ENCODE measurements at regions not wholly inside any gene's neighbourhood (a gene's known extent, or its start where the extent isn't known, plus 50 kb on each side); places are given as distances from the start of the nearest gene placed in this dataset.
A peak's percentile ranks its signal among the peaks of the same experiment; 100 is the strongest.

DNA sequence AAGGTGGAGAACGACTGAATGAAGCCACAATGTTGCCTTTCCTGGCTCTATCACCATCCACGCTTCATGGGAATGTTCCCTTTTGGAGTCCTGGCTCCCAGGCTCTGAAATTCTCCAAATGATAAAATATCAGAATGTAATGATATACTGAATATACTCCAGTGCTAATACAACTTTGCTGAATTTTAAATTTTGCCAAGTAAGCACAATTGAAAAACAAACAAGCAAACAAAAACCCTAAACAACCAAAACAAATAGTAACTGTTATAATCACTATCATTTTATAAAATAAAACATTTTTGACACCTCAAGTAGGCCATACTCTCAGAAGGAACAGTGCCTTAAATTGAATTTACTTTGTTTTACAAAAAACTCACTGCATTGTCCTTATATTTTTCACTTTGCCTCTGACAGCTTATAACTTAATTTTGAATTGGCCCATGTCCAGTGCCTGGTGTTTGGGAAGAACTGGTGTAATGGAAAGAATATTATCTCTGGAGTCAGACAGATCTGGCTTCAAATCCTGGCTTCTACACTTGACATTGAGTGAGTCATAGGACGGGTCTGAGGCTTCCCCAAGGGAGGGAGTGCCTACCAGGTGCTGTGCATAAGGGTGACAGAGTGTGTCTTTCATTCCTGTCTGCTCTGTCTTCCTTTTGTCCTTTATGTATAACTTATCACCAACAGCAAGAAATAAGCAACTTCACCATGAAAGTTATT is 698.3 kb downstream of the EPM2A start:
- H3K4me1 ChIP-seq (ENCODE audit: control insufficient read depth, insufficient read depth, low read length, unreplicated experiment): peaks cover 9% of the 10 kb centered on the region
- H3K27ac ChIP-seq (ENCODE audit: low read depth, low read length): no peak overlapping the region
- H3K36me3 ChIP-seq (ENCODE audit: insufficient read depth, low read length): no peaks in the 10 kb centered on the region
- no peaks in the 10 kb centered on the region for H3K27me3 ChIP-seq (ENCODE audit: insufficient read depth, low read length)
- H3K79me2 ChIP-seq (ENCODE audit: control insufficient read depth, insufficient read depth, low read length, unreplicated experiment): no peaks in the 10 kb centered on the region
- no peak overlapping the region for H2AFZ ChIP-seq (ENCODE audit: low read length, unreplicated experiment)
- H3K4me3 ChIP-seq (ENCODE audit: low read depth, low read length): no peak overlapping the region

DNA sequence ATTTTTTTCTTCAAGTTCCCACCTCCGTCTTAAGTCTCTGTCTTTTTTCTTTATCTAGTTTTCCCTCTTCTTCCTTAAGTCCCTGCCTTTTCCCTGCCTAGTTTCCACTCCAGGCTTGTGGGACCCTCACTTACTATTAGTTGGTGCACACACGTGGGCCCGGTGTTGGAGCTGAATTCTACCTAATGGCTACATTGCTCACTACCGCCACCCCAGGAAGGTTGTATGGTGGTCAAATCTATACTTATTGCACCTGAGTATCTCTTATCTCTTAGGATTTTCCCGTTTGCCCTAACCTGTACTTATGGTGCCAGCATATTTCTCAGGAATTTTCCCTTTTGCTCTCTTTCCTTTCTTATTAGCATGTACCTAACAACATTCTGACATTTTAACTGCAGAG is 692.8 kb downstream of the EPM2A start:
- H3K27ac ChIP-seq (ENCODE audit: low read depth, low read length): no peak overlapping the region
- no peaks in the 10 kb centered on the region for H3K27me3 ChIP-seq (ENCODE audit: insufficient read depth, low read length)
- no peak overlapping the region for H3K4me3 ChIP-seq (ENCODE audit: low read depth, low read length)
- no peaks in the 10 kb centered on the region for H3K79me2 ChIP-seq (ENCODE audit: control insufficient read depth, insufficient read depth, low read length, unreplicated experiment)
- H3K4me1 ChIP-seq (ENCODE audit: control insufficient read depth, insufficient read depth, low read length, unreplicated experiment): peaks cover 20% of the 10 kb centered on the region
- H3K36me3 ChIP-seq (ENCODE audit: insufficient read depth, low read length): no peaks in the 10 kb centered on the region
- H2AFZ ChIP-seq (ENCODE audit: low read length, unreplicated experiment): no peak overlapping the region

- Histone ChIP-seq H3K4me3 (ENCODE audit: low read depth, low read length) (no peak overlapping the region), H3K4me1 (ENCODE audit: control insufficient read depth, insufficient read depth, low read length, unreplicated experiment) (peaks cover 20% of the 10 kb centered on the region), H3K27me3 (ENCODE audit: insufficient read depth, low read length) (no peaks in the 10 kb centered on the region), H3K36me3 (ENCODE audit: insufficient read depth, low read length) (no peaks in the 10 kb centered on the region), H2AFZ (ENCODE audit: low read length, unreplicated experiment) (peak overlapping the region; percentile 19), H3K27ac (ENCODE audit: low read depth, low read length) (no peak overlapping the region), H3K79me2 (ENCODE audit: control insufficient read depth, insufficient read depth, low read length, unreplicated experiment) (no peaks in the 10 kb centered on the region)
Observed at GRCh38 chr6:145043926-145044500, 691.3 kb downstream of the EPM2A start.

GRCh38 chr6:145044641-145045246 is 690.6 kb downstream of the EPM2A start:
- H3K4me3 ChIP-seq (ENCODE audit: low read depth, low read length): no peak overlapping the region
- H3K4me1 ChIP-seq (ENCODE audit: control insufficient read depth, insufficient read depth, low read length, unreplicated experiment): peaks cover 20% of the 10 kb centered on the region
- no peaks in the 10 kb centered on the region for H3K36me3 ChIP-seq (ENCODE audit: insufficient read depth, low read length)
- no peak overlapping the region for H3K27ac ChIP-seq (ENCODE audit: low read depth, low read length)
- H3K79me2 ChIP-seq (ENCODE audit: control insufficient read depth, insufficient read depth, low read length, unreplicated experiment): no peaks in the 10 kb centered on the region
- no peaks in the 10 kb centered on the region for H3K27me3 ChIP-seq (ENCODE audit: insufficient read depth, low read length)
- peak overlapping the region; percentile 19 for H2AFZ ChIP-seq (ENCODE audit: low read length, unreplicated experiment)

DNA sequence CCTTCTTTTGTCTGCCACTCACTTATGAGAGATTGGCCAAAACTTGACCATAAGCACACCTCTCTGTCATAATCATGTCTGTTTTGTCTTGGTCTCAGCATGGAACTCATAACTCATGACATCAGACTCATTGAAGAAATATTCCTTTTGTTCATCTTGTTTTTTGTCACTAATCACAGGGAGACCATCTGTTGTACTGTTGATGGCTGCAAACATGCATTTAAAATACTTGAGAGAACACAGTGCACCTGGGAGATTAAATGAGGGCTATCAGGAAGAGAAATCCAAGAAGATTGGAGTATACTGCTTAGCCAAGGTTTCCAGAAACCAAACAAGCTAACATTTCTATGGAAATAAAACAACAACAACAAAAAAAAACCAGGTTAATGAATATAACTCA is 689.7 kb downstream of the EPM2A start:
- no peaks in the 10 kb centered on the region for H3K36me3 ChIP-seq (ENCODE audit: insufficient read depth, low read length)
- H3K79me2 ChIP-seq (ENCODE audit: control insufficient read depth, insufficient read depth, low read length, unreplicated experiment): no peaks in the 10 kb centered on the region
- H2AFZ ChIP-seq (ENCODE audit: low read length, unreplicated experiment): no peak overlapping the region
- no peak overlapping the region for H3K4me3 ChIP-seq (ENCODE audit: low read depth, low read length)
- H3K4me1 ChIP-seq (ENCODE audit: control insufficient read depth, insufficient read depth, low read length, unreplicated experiment): peaks cover 20% of the 10 kb centered on the region
- no peaks in the 10 kb centered on the region for H3K27me3 ChIP-seq (ENCODE audit: insufficient read depth, low read length)
- no peak overlapping the region for H3K27ac ChIP-seq (ENCODE audit: low read depth, low read length)

DNA sequence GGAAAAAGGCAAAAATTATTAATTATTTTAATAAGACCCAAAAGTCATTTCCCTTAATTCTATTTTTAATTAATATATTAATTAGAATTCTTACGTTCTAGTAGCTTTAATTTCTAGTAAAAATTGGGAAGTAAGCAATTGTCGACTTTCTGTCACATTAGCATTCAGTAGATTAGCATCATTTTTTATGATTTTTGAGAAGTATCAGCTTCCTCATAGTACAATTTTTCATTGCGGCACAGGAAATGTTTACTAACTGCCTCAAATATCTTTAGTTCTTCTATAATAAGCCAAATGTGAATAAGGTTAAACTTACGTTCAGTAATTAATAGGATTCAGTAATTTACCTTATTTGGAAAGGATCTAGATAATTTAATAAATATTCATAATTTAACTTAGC is 687.4 kb downstream of the EPM2A start:
- Histone ChIP-seq H3K27me3 (ENCODE audit: insufficient read depth, low read length) (no peaks in the 10 kb centered on the region), H3K4me1 (ENCODE audit: control insufficient read depth, insufficient read depth, low read length, unreplicated experiment) (peaks cover 25% of the 10 kb centered on the region), H2AFZ (ENCODE audit: low read length, unreplicated experiment) (no peak overlapping the region), H3K27ac (ENCODE audit: low read depth, low read length) (no peak overlapping the region), H3K79me2 (ENCODE audit: control insufficient read depth, insufficient read depth, low read length, unreplicated experiment) (no peaks in the 10 kb centered on the region), H3K4me3 (ENCODE audit: low read depth, low read length) (no peak overlapping the region), H3K36me3 (ENCODE audit: insufficient read depth, low read length) (no peaks in the 10 kb centered on the region)

- Histone ChIP-seq H3K4me3 (ENCODE audit: low read depth, low read length) (no peak overlapping the region), H3K79me2 (ENCODE audit: control insufficient read depth, insufficient read depth, low read length, unreplicated experiment) (no peaks in the 10 kb centered on the region), H2AFZ (ENCODE audit: low read length, unreplicated experiment) (no peak overlapping the region), H3K27ac (ENCODE audit: low read depth, low read length) (no peak overlapping the region), H3K36me3 (ENCODE audit: insufficient read depth, low read length) (no peaks in the 10 kb centered on the region), H3K27me3 (ENCODE audit: insufficient read depth, low read length) (no peaks in the 10 kb centered on the region), H3K4me1 (ENCODE audit: control insufficient read depth, insufficient read depth, low read length, unreplicated experiment) (peaks cover 5% of the 10 kb centered on the region)
Observed at GRCh38 chr6:145051661-145052060, 683.7 kb downstream of the EPM2A start.

DNA sequence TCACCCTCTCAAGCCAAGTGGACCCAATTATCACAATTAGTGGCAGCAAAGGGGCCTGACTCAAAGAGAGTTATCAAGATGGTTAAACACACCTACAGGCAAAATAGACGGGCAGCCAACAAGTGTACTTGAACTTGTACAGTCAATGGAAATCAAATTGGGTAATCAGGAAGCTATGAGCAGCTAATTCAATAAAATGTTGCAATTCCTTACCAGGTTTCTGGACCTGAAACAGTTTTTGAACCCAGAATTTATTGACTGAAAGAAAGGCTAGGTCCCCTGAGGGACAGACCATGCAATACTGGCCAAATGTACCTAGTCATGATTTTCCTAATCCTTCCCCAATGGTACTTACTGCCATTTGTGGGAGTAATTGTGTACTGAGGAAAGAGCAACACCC is 679.8 kb downstream of the EPM2A start:
- no peaks in the 10 kb centered on the region for H3K36me3 ChIP-seq (ENCODE audit: insufficient read depth, low read length)
- H2AFZ ChIP-seq (ENCODE audit: low read length, unreplicated experiment): no peak overlapping the region
- H3K27me3 ChIP-seq (ENCODE audit: insufficient read depth, low read length): no peaks in the 10 kb centered on the region
- H3K4me1 ChIP-seq (ENCODE audit: control insufficient read depth, insufficient read depth, low read length, unreplicated experiment): peaks cover 5% of the 10 kb centered on the region
- no peaks in the 10 kb centered on the region for H3K79me2 ChIP-seq (ENCODE audit: control insufficient read depth, insufficient read depth, low read length, unreplicated experiment)
- no peak overlapping the region for H3K27ac ChIP-seq (ENCODE audit: low read depth, low read length)
- H3K4me3 ChIP-seq (ENCODE audit: low read depth, low read length): no peak overlapping the region

DNA sequence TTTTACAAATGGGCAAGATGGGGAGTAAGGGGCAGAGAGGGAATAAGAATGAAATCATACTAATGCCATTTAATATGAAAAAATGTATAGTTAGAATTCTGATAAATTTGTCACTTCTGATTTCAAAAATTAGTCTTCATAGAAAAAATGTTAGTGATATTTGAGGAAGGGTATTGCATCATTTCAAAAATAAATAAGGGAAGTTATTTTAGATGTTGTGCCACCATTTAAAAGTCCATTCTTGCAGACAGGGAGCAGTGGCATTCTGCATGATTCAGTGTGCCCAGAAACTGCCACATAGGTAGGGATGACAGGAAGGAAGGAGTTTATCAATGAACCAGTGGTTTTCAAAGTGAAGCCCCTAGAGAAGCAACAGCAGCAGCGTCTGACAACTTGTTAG is 674.6 kb downstream of the EPM2A start:
- Histone ChIP-seq H3K36me3 (ENCODE audit: insufficient read depth, low read length) (no peaks in the 10 kb centered on the region), H3K79me2 (ENCODE audit: control insufficient read depth, insufficient read depth, low read length, unreplicated experiment) (no peaks in the 10 kb centered on the region), H3K27ac (ENCODE audit: low read depth, low read length) (no peak overlapping the region)

DNA sequence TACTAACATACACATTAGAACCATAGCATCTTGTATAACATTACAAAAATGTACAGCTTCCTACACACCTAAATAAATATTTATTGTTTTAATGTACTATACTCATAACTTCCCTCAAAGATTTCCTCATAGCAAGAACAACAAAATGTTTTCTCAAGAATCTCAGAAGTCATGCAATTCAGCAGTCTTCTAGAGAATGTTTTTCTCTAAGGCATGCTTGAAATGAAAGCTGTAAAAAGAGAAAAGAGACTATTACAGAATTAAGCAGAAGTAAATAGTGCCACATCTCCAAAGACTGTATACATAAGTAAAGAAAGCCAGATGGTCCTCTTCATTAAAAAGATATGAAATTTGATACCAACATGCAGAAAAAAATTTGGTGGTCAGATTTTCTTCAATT is 672.2 kb downstream of the EPM2A start:
- H3K27me3 ChIP-seq (ENCODE audit: insufficient read depth, low read length): no peaks in the 10 kb centered on the region
- no peak overlapping the region for H2AFZ ChIP-seq (ENCODE audit: low read length, unreplicated experiment)
- peaks cover 14% of the 10 kb centered on the region for H3K4me1 ChIP-seq (ENCODE audit: control insufficient read depth, insufficient read depth, low read length, unreplicated experiment)
- H3K79me2 ChIP-seq (ENCODE audit: control insufficient read depth, insufficient read depth, low read length, unreplicated experiment): no peaks in the 10 kb centered on the region
- H3K4me3 ChIP-seq (ENCODE audit: low read depth, low read length): no peak overlapping the region
- no peaks in the 10 kb centered on the region for H3K36me3 ChIP-seq (ENCODE audit: insufficient read depth, low read length)
- H3K27ac ChIP-seq (ENCODE audit: low read depth, low read length): no peak overlapping the region

More for the DNA sequence above, 674.6 kb downstream of the EPM2A start:
- Histone ChIP-seq H3K27me3 (ENCODE audit: insufficient read depth, low read length) (no peaks in the 10 kb centered on the region), H3K4me1 (ENCODE audit: control insufficient read depth, insufficient read depth, low read length, unreplicated experiment) (no peaks in the 10 kb centered on the region), H3K4me3 (ENCODE audit: low read depth, low read length) (no peak overlapping the region), H2AFZ (ENCODE audit: low read length, unreplicated experiment) (no peak overlapping the region)

GRCh38 chr6:145067430-145067829 is 667.9 kb downstream of the EPM2A start:
- no peak overlapping the region for H3K4me3 ChIP-seq (ENCODE audit: low read depth, low read length)
- H3K4me1 ChIP-seq (ENCODE audit: control insufficient read depth, insufficient read depth, low read length, unreplicated experiment): peaks cover 42% of the 10 kb centered on the region
- no peaks in the 10 kb centered on the region for H3K79me2 ChIP-seq (ENCODE audit: control insufficient read depth, insufficient read depth, low read length, unreplicated experiment)
- no peaks in the 10 kb centered on the region for H3K27me3 ChIP-seq (ENCODE audit: insufficient read depth, low read length)
- peak overlapping the region; percentile 57 for H3K27ac ChIP-seq (ENCODE audit: low read depth, low read length)
- no peak overlapping the region for H2AFZ ChIP-seq (ENCODE audit: low read length, unreplicated experiment)
- no peaks in the 10 kb centered on the region for H3K36me3 ChIP-seq (ENCODE audit: insufficient read depth, low read length)

Data from ACC112 (cell line).